K562 (cell line): ENCODE measurements at regions not wholly inside any gene's neighbourhood (a gene's known extent, or its start where the extent isn't known, plus 50 kb on each side); places are given as distances from the start of the nearest gene placed in this dataset.

ENCODE experiments used
- BCL6 ChIP-seq: fragments of 250-450 bp; sonication (Bioruptor Pico); IDR thresholded peaks from 2 replicates; pipeline ENCODE4 v1.4.0; 2020
- BDP1 ChIP-seq: IDR thresholded peaks from 3 replicates; pipeline ENCODE4 v1.6.1; 2011; ENCODE audit not compliant: insufficient read length, insufficient read depth
- CBFA2T2 ChIP-seq: fragments of 450-650 bp; conservative IDR thresholded peaks from 2 replicates; pipeline ENCODE4 v1.6.1; 2017; ENCODE audit warnings: mild to moderate bottlenecking
- CEBPG ChIP-seq, 3 experiments: fragments of 200-800 bp in 1 of 3; sonication (Bioruptor generic) in 1 of 3; sonication (generic) in 1 of 3; formaldehyde crosslinking in 1 of 3; IDR thresholded peaks in 2 of 3; conservative IDR thresholded peaks in 1 of 3; 2 replicates each; pipeline versions ENCODE4 v1.6.1 to v1.8.0; 2016 to 2022; ENCODE audit warnings: missing compliant biosample characterization in 2 of 3, missing genetic modification characterization in 2 of 3, mild to moderate bottlenecking in 1 of 3, missing genetic modification reagents in 1 of 3
- ETV1 ChIP-seq: fragments of 450-650 bp; conservative IDR thresholded peaks from 2 replicates; pipeline ENCODE4 v1.6.1; 2016; ENCODE audit warnings: missing genetic modification characterization, control low read depth, low read depth, missing compliant biosample characterization
- HDAC2 ChIP-seq: fragments of 450-650 bp; IDR thresholded peaks from 2 replicates; pipeline ENCODE4 v1.6.1; 2016; ENCODE audit warnings: mild to moderate bottlenecking
- HDAC8 ChIP-seq: fragments of 450-650 bp; IDR thresholded peaks from 2 replicates; pipeline ENCODE4 v1.6.1; 2016; ENCODE audit warnings: mild to moderate bottlenecking, missing genetic modification characterization, moderate library complexity, missing compliant biosample characterization
- JUND ChIP-seq, 2 experiments: IDR thresholded peaks; 2 replicates in 1 of 2; 3 replicates in 1 of 2; pipeline ENCODE4 v1.6.1; 2011; ENCODE audit warnings: borderline replicate concordance in 2 of 2, low read depth in 2 of 2, low read length in 2 of 2, improper control_type of control experiment in 1 of 2, missing biosample characterization in 1 of 2, missing genetic modification characterization in 1 of 2, missing genetic modification reagents in 1 of 2
- KAT7 ChIP-seq: sonication (generic); formaldehyde crosslinking; IDR thresholded peaks from 2 replicates; pipeline ENCODE4 v1.8.0; 2022; ENCODE audit warnings: missing genetic modification reagents, mild to moderate bottlenecking, borderline replicate concordance
- MTA2 ChIP-seq: fragments of 450-650 bp; IDR thresholded peaks from 2 replicates; pipeline ENCODE4 v1.6.1; 2016; ENCODE audit warnings: low read depth
- MXI1 ChIP-seq: IDR thresholded peaks from 2 replicates; pipeline ENCODE4 v1.6.1; 2011; ENCODE audit warnings: low read depth, mild to moderate bottlenecking, improper control_type of control experiment, low read length
- PML ChIP-seq: IDR thresholded peaks from 2 replicates; pipeline ENCODE4 v1.6.1; 2012; ENCODE audit warnings: low read length, inconsistent platforms
- RBM14 ChIP-seq: fragments of 200-400 bp; formaldehyde crosslinking; IDR thresholded peaks from 2 replicates; pipeline ENCODE4 v1.6.1; 2018; ENCODE audit warnings: low read depth, mild to moderate bottlenecking, low read length, moderate library complexity, borderline replicate concordance; ENCODE audit not compliant: insufficient read depth
- RFX1 ChIP-seq: fragments of 450-650 bp; IDR thresholded peaks from 2 replicates; pipeline ENCODE4 v1.6.1; 2016; ENCODE audit warnings: mild to moderate bottlenecking, moderate library complexity
- TAF9B ChIP-seq: fragments of 450-650 bp; IDR thresholded peaks from 2 replicates; pipeline ENCODE4 v1.6.1; 2018; ENCODE audit warnings: mild to moderate bottlenecking; ENCODE audit not compliant: partially characterized antibody
- TARDBP ChIP-seq: fragments of 450-650 bp; IDR thresholded peaks from 2 replicates; pipeline ENCODE4 v1.6.1; 2016
- TOE1 ChIP-seq, 2 experiments: fragments of 450-650 bp in 1 of 2; sonication (generic) in 1 of 2; formaldehyde crosslinking in 1 of 2; IDR thresholded peaks; 2 replicates each; pipeline versions ENCODE4 v1.7.1 to v1.8.0; 2016 to 2022; ENCODE audit warnings: borderline replicate concordance in 2 of 2, mild to moderate bottlenecking in 2 of 2, antibody characterized with exemption in 1 of 2, inconsistent platforms in 1 of 2, low read depth in 1 of 2, missing genetic modification reagents in 1 of 2, moderate library complexity in 1 of 2
- ZNF57 ChIP-seq: fragments of 450-650 bp; formaldehyde crosslinking; IDR thresholded peaks from 2 replicates; pipeline ENCODE4 v1.4.0; 2020; ENCODE audit warnings: mild to moderate bottlenecking, moderate library complexity
- ZNF644 ChIP-seq: fragments of 200-800 bp; sonication (Bioruptor generic); IDR thresholded peaks from 2 replicates; pipeline ENCODE4 v1.6.1; 2016; ENCODE audit warnings: low read depth, missing genetic modification characterization, missing compliant biosample characterization
- ZNF77 ChIP-seq: fragments of 250-450 bp; sonication (Bioruptor Pico); IDR thresholded peaks from 2 replicates; pipeline ENCODE4 v1.5.0; 2020
- ZSCAN32 ChIP-seq: fragments of 450-650 bp; formaldehyde crosslinking; IDR thresholded peaks from 2 replicates; pipeline ENCODE4 v1.4.0; 2020; ENCODE audit warnings: mild to moderate bottlenecking, moderate library complexity
- TF ChIP-seq, protein P1 (sequence below), 2 experiments: IDR thresholded peaks in 1 of 2; conservative IDR thresholded peaks in 1 of 2; 2 replicates each; pipeline ENCODE4 v1.6.1; 2016; ENCODE audit warnings: low read depth in 2 of 2, mild to moderate bottlenecking in 1 of 2, missing compliant biosample characterization in 1 of 2, missing genetic modification characterization in 1 of 2, moderate library complexity in 1 of 2
- TF ChIP-seq, protein P2 (sequence below): IDR thresholded peaks from 2 replicates; pipeline ENCODE4 v1.6.1; 2012; ENCODE audit warnings: low read depth, low read length, improper control_type of control experiment, borderline replicate concordance
- TF ChIP-seq, protein P3 (sequence below): fragments of 250-450 bp; sonication (Bioruptor Pico); IDR thresholded peaks from 2 replicates; pipeline ENCODE4 v1.9.0; 2021; ENCODE audit warnings: mild to moderate bottlenecking

DNA sequence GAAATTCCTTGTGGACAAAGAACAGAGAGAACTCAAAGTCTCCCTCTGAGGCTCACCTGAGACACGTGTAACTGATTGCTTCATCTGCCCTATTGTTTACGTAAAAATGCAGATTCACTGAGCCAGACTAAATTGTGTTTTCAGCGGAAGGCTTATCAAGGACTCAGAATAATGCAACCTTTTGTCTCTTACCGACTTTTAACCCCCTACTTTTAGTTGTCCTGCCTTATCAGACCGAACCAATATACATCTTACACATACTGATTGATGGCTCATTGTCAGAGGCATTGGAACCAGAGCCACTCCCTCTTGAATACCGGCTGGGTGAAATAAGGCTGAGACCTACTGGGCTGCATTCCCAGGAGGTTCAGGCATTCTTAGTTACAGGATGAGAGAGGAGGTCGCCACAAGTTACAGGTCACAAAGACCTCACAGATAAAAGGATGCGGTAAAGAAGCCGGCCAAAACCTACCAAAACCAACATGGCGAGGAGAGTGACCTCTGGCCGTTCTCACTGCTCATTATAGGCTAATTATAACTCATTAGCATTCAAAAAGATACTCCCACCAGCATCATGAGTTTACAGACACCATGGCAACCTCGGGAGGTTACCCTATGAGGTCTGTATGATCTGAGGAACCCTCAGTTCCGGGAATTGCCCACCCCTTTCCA lies 95.5 kb upstream of the ZNF184 start (continued):
- no peak for TF ChIP-seq JUND (IDR thresholded peaks at IDR 0.05; ENCODE audit: borderline replicate concordance, low read depth, low read length)
- 0 out of 3 replicates have a peak, but pooled peaks have one; percentile 44 for TF ChIP-seq JUND (tag; IDR thresholded peaks at IDR 0.05; ENCODE audit: borderline replicate concordance, low read depth, low read length)
- TF ChIP-seq ETV1 (tag), result no peak
- no peak for TF ChIP-seq TOE1 (IDR thresholded peaks at IDR 0.05; ENCODE audit: borderline replicate concordance)
- no peak for TF ChIP-seq TOE1 (CRISPR knock-in tag; IDR thresholded peaks at IDR 0.05; ENCODE audit: borderline replicate concordance, low read depth)
- no peak for TF ChIP-seq ZNF57
- TF ChIP-seq ZNF77, result no peak
- TF ChIP-seq MXI1, result no peak
- TF ChIP-seq PML, result no peak
- TF ChIP-seq HDAC8 (tag), result no peak
- TF ChIP-seq TAF9B, result no peak
- TF ChIP-seq ZSCAN32 (CRISPR knock-in tag), result no peak
- TF ChIP-seq CEBPG (CRISPR knock-in tag; IDR thresholded peaks at IDR 0.05), result peak; percentile 77
- TF ChIP-seq CEBPG (tag; conservative IDR thresholded peaks at IDR 0.05 in 1 of 2, IDR thresholded peaks at IDR 0.05 in 1 of 2), result peak; percentile 78 to 85
- TF ChIP-seq BCL6 (CRISPR knock-in tag), result no peak
- TF ChIP-seq, protein P1, sequence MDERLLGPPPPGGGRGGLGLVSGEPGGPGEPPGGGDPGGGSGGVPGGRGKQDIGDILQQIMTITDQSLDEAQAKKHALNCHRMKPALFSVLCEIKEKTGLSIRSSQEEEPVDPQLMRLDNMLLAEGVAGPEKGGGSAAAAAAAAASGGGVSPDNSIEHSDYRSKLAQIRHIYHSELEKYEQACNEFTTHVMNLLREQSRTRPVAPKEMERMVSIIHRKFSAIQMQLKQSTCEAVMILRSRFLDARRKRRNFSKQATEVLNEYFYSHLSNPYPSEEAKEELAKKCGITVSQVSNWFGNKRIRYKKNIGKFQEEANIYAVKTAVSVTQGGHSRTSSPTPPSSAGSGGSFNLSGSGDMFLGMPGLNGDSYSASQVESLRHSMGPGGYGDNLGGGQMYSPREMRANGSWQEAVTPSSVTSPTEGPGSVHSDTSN (CRISPR knock-in tag; IDR thresholded peaks at IDR 0.05; ENCODE audit: low read depth), result no peak
- TF ChIP-seq, protein P1 (tag; conservative IDR thresholded peaks at IDR 0.05; ENCODE audit: low read depth), result peak; percentile 85
- TF ChIP-seq MTA2, result no peak
- no peak for TF ChIP-seq ZNF644
- no peak for TF ChIP-seq BDP1
- no peak for TF ChIP-seq KAT7
- no peak for TF ChIP-seq TARDBP
- TF ChIP-seq RFX1, result peak; percentile 78
- TF ChIP-seq CBFA2T2, result peak; percentile 25; the same call in 1 of the 2 replicates
- TF ChIP-seq HDAC2, result no peak
- TF ChIP-seq, protein P2, sequence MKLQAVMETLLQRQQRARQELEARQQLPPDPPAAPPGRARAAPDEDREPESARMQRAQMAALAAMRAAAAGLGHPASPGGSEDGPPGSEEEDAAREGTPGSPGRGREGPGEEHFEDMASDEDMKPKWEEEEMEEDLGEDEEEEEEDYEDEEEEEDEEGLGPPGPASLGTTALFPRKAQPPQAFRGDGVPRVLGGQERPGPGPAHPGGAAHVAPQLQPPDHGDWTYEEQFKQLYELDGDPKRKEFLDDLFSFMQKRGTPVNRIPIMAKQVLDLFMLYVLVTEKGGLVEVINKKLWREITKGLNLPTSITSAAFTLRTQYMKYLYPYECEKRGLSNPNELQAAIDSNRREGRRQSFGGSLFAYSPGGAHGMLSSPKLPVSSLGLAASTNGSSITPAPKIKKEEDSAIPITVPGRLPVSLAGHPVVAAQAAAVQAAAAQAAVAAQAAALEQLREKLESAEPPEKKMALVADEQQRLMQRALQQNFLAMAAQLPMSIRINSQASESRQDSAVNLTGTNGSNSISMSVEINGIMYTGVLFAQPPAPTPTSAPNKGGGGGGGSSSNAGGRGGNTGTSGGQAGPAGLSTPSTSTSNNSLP, result no peak
- TF ChIP-seq RBM14, result no peak
- TF ChIP-seq, protein P3, sequence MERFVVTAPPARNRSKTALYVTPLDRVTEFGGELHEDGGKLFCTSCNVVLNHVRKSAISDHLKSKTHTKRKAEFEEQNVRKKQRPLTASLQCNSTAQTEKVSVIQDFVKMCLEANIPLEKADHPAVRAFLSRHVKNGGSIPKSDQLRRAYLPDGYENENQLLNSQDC (CRISPR knock-in tag), result no peak
